GM19395 (cell line): ENCODE measurements at regions not wholly inside any gene's neighbourhood (a gene's known extent, or its start where the extent isn't known, plus 50 kb on each side); places are given as distances from the start of the nearest gene placed in this dataset.

Source experiments
- ATAC-seq: cut with Tn5 transposase; IDR thresholded peaks from one replicate; pipeline ENCODE4 v1.9.1; 2021; ENCODE audit warnings: mild to moderate bottlenecking, moderate library complexity; ENCODE audit not compliant: unreplicated experiment

- no peak for ATAC-seq
These were observed 534.8 kb downstream of the TCERG1L start for GRCh38 chr10:130776724-130777123.

GRCh38 chr10:130777507-130778165 lies 533.9 kb downstream of the TCERG1L start:
- ATAC-seq: no peak

GRCh38 chr10:130778166-130778545 lies 533.4 kb downstream of the TCERG1L start:
- no peak for ATAC-seq

- ATAC-seq: no peak
These were observed 530.8 kb downstream of the TCERG1L start for GRCh38 chr10:130780763-130781162.

- no peak for ATAC-seq
These were observed 530.3 kb downstream of the TCERG1L start for GRCh38 chr10:130781206-130781605.

GRCh38 chr10:130781623-130782022 lies 529.9 kb downstream of the TCERG1L start:
- no peak for ATAC-seq

- ATAC-seq: no peak
These were observed 529.1 kb downstream of the TCERG1L start for GRCh38 chr10:130782467-130782866.

GRCh38 chr10:130784326-130784725 lies 527.2 kb downstream of the TCERG1L start:
- no peak for ATAC-seq

GRCh38 chr10:130786365-130786966 lies 525.1 kb downstream of the TCERG1L start:
- no peak for ATAC-seq

- ATAC-seq: no peak
These were observed 524.3 kb downstream of the TCERG1L start for GRCh38 chr10:130787243-130787642.

GRCh38 chr10:130787821-130788220 lies 523.7 kb downstream of the TCERG1L start:
- ATAC-seq: no peak

GRCh38 chr10:130790339-130790738 lies 521.2 kb downstream of the TCERG1L start:
- ATAC-seq: no peak

- ATAC-seq: no peak
These were observed 519.2 kb downstream of the TCERG1L start for GRCh38 chr10:130792096-130792845.

GRCh38 chr10:130795819-130796218 lies 515.7 kb downstream of the TCERG1L start:
- no peak for ATAC-seq

- no peak for ATAC-seq
These were observed 512.0 kb downstream of the TCERG1L start for GRCh38 chr10:130799532-130799931.

GRCh38 chr10:130800281-130800680 lies 511.2 kb downstream of the TCERG1L start:
- no peak for ATAC-seq

- no peak for ATAC-seq
These were observed 510.2 kb downstream of the TCERG1L start for GRCh38 chr10:130801276-130801675.

GRCh38 chr10:130801784-130802183 lies 509.7 kb downstream of the TCERG1L start:
- ATAC-seq: no peak

- no peak for ATAC-seq
These were observed 509.2 kb downstream of the TCERG1L start for GRCh38 chr10:130802301-130802700.

GRCh38 chr10:130804281-130804680 lies 507.2 kb downstream of the TCERG1L start:
- no peak for ATAC-seq

- no peak for ATAC-seq
These were observed 506.5 kb downstream of the TCERG1L start for GRCh38 chr10:130804778-130805634.
